HG02798 (cell line): ENCODE measurements at regions not wholly inside any gene's neighbourhood (a gene's known extent, or its start where the extent isn't known, plus 50 kb on each side); places are given as distances from the start of the nearest gene placed in this dataset.
"Not testable (repeated sequence)": the region's sequence is repeated elsewhere in the genome, so short reads cannot be mapped to it uniquely, and the experiment has no call there.

Experiments used
- ATAC-seq: cut with Tn5 transposase; IDR thresholded peaks from one replicate; pipeline ENCODE4 v1.9.1; 2021; ENCODE audit warnings: mild to moderate bottlenecking; ENCODE audit not compliant: unreplicated experiment, poor library complexity

DNA sequence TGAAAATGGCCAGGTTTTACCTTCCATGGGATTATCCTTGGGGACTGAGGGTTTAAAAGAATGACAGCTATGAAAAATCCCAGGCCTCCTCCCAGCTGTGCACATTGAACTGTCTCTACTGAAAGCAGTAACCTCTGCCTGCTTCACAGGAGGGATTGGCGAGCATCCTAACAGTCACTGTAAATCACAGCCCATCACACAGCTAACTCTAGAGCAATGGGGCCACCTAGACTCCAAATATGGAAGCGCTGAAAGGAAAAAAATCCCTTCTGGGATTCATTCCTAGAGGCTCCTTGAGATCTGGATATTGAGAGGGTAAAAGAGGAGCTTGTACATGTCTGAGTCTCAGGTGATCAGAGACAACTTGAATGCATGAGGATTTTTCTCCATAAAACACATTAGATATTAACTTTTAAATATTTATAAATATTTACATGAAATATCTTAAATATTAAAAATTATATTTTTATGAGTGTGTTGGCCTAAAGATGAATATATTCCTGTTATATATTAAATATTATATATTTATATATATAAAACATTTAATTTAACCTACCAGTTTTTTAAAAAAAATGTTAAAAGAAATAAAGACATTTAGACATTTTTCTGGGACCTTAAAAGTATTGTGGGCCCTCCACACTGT lies 133.8 kb upstream of the SLC24A2 start:
- ATAC-seq, result no peak

- no peak for ATAC-seq
Measured at GRCh38 chr9:19920401-19920800, 131.6 kb upstream of the SLC24A2 start.

- no peak for ATAC-seq
Measured at GRCh38 chr9:19918630-19919029, 129.8 kb upstream of the SLC24A2 start.

GRCh38 chr9:19914044-19914443 lies 125.2 kb upstream of the SLC24A2 start:
- ATAC-seq, result no peak

DNA sequence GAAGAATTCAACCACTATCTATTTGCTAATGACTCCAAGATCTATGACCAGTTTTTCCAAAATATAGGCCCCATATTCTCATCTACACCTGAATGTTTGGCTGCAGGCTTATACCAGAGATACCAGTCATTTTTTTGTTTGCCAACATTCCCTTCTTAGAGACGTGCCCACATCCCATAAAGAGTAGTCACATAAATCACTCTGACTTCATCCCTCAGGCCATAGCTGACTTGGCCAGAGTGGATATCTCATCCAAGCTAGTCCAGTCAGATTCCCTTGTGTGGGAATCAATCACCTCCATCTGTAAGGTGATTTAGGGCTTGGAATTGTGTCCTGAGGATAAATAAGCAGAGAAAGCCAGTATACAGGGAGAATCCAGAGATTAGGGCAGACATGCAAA lies 124.3 kb upstream of the SLC24A2 start:
- no peak for ATAC-seq

DNA sequence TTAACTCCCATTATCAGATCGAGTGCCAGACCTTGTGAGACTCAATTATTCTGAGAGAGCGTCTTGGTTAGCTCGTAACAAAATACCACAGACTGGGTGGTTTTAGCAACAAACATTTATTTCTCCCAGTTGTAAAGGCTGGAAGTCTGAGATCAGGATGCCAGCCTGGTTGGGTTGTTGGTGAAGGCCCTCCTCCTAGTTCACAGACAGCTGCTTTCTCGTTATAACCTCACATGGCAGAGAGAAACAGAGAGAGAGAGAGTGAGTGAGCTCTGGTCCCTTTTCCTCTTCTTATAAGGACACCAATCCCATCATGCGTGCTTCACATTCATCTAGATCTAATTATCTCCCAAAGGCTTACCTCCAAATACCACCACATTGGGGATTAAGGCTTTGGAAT lies 114.2 kb upstream of the SLC24A2 start:
- ATAC-seq, result no peak

- no peak for ATAC-seq
Measured at GRCh38 chr9:19901586-19901985, 112.7 kb upstream of the SLC24A2 start.

- no peak for ATAC-seq
Measured at GRCh38 chr9:19896161-19896560, 107.3 kb upstream of the SLC24A2 start.

DNA sequence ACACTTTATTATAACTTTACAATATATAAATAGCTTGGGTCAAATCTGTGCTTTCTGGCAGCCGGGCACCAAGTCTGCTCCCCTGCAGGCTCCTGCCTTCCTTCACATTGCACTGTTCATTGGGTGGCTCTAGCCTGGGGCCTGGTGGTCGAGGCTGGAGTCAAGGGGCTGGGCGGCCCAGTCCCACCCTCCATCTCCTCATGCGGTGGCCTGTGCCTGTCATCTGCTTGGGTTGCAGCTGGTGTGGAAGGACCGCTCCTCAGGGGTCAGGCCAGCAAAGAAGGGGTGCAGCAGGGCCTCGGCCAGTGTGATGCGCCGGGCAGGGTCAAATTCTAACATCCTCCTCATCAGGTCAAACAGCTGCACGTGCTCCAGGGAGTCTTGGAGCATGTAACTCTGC lies 106.7 kb upstream of the SLC24A2 start:
- ATAC-seq, result not testable (repeated sequence)

DNA sequence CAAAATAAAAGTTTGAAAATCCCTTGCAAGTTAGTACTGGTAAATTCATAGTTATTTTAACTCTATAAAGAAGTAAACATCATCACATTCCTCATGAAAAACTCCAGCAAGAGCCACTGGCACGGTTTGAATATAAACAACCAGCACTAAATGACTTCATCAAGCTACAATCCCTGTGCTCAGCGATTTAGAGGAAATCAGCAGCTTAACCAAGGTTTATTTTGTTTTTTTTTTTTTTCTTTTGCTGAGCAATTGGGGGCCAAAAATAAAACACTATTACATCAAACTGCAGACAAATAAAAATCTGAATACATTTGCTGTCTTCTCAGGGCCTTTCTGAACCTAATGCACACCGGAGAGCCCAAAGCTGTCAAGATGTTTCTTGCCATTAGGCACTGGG lies 106.2 kb upstream of the SLC24A2 start:
- ATAC-seq, result no peak

- ATAC-seq, result no peak
Measured at GRCh38 chr9:19885608-19886007, 96.8 kb upstream of the SLC24A2 start.

DNA sequence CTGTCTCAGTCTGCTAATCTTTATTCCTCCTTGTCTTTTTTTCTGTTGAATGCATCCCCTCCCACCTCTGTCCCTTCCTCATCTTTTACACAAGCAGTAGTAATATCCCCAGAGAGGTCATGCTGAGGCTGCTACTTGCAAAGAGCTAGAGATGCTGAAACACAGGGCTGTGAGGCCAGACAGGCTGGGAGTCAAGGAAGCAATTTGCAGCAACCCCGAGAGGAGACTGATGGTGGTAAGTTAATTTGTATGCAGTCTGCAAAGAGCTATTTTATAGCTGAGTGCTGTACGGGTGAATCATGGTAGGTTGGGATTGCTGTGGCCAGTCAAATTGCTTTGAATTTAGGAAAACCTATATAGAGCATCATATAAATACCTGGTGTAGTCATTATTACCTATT lies 90.2 kb upstream of the SLC24A2 start:
- ATAC-seq, result no peak

GRCh38 chr9:19876569-19877316 lies 87.9 kb upstream of the SLC24A2 start:
- no peak for ATAC-seq

DNA sequence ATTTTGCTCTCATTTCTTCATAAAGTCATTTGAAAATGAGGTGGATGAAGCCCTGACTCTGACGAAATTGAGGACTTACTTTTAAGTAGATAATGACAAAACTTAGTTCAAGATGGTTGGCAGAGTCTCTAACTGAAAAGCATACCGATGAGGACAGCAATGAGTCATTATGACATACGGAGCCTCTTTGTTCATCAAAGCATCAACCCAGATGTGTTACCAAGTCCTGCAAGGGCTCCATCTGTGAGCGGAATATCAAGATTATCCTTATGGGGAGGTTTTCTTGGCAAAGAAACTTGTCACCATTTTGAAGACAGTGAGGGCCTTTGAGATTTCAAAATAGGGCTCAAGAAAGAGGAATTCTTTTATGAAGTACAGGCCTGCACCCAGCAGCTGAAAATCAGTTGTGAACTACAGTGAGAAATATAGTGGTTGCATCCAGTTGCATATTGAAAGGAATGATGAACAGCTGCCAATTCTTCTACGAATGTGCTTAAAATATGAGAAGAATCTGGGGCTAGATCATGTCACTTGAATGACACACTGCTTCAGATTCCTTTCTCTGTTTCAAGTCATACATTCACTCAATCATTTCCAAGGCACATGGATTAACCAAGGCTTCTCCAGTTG lies 86.6 kb upstream of the SLC24A2 start:
- ATAC-seq, result no peak

DNA sequence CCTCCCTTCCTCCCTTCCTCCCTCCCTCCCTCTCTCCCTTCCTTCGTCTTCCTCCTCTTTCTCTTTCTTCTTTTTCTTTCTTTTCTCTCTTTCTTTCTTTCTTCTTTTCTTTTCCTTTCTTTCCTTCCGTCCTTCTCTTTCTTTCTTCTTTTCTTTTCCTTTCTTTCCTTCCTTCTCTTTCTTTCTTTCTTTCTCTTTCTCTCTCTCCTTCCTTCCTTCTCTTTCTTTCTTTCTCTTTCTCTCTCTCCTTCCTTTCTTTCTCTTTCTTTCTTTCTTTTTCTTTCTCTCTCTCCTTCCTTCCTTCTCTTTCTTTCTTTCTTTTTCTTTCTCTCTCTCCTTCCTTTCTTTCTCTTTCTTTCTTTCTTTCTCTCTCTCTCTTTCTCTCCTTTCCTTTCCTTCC lies 84.4 kb upstream of the SLC24A2 start:
- not testable (repeated sequence) for ATAC-seq

GRCh38 chr9:19870988-19871387 lies 82.2 kb upstream of the SLC24A2 start:
- ATAC-seq, result no peak

DNA sequence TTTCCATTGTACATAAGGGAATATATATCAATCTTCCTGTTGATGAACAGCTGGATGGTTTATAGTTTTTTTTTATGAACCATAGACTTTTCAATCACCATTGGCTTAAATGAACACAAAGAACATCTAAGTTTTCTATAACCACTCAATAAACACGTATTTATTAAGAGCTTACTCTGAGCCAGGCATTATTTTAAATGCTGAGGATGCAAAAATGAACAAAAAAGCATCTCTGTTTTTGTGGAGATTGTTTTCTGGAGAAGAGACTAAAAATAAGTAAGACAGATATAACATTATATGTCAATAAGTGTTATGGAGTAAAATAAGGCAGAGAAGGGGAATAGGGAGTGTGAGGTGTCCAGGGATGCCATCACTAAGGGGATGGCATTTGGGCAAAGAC lies 52.1 kb upstream of the SLC24A2 start:
- no peak for ATAC-seq
